HUES48 (cell line): ENCODE measurements at regions not wholly inside any gene's neighbourhood (a gene's known extent, or its start where the extent isn't known, plus 50 kb on each side); places are given as distances from the start of the nearest gene placed in this dataset.
"Not testable (repeated sequence)": the region's sequence is repeated elsewhere in the genome, so short reads cannot be mapped to it uniquely, and the experiment has no call there.

Experiments
- H3K27ac ChIP-seq: one replicate; pipeline ENCODE4 v1.7.0; 2013; ENCODE audit warnings: low read depth, low read length, inconsistent platforms
- H3K27me3 ChIP-seq: 2 replicates; pipeline ENCODE4 v1.6.1; 2013; ENCODE audit warnings: mild to moderate bottlenecking, low read length; ENCODE audit not compliant: control insufficient read depth, insufficient read depth
- H3K36me3 ChIP-seq: 2 replicates; pipeline ENCODE4 v1.6.1; 2013; ENCODE audit warnings: low read length; ENCODE audit not compliant: control insufficient read depth, insufficient read depth
- H3K4me1 ChIP-seq: 2 replicates; pipeline ENCODE4 v1.6.1; 2013; ENCODE audit warnings: mild to moderate bottlenecking, low read length; ENCODE audit not compliant: control insufficient read depth, insufficient read depth
- H3K4me3 ChIP-seq: 2 replicates; pipeline ENCODE4 v1.5.1; 2013; ENCODE audit warnings: mild to moderate bottlenecking, low read depth, low read length
- H3K9ac ChIP-seq: 2 replicates; pipeline ENCODE4 v1.6.1; 2013; ENCODE audit warnings: mild to moderate bottlenecking, low read depth, low read length, moderate library complexity
- H3K9me3 ChIP-seq: 2 replicates; pipeline ENCODE4 v1.6.1; 2013; ENCODE audit warnings: low read length; ENCODE audit not compliant: control insufficient read depth, insufficient read depth

DNA sequence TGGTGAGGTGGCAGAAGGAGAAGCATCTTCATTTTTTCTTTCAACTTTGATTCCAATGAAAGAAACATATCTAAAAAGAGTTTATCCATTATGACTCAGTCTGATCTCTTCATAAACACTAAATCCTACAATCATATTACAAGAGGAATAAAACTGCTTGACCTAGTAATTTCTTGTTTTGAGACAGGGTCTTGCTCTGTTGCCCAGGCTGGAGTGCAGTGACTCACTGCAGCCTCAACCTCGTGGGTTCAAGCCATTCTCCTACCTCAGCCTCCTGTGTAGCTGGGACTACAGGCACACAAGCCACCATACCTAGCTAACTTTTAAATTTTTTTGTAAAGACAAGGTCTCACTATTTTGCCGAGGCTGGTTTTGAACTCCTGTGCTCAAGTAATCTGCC is 147.2 kb downstream of the NDUFA12 start:
- H3K9me3 ChIP-seq, result no peaks in the 10 kb centered on the region
- H3K4me3 ChIP-seq, result no peak overlapping the region
- H3K4me1 ChIP-seq, result no peaks in the 10 kb centered on the region
- H3K27ac ChIP-seq, result no peak overlapping the region
- H3K9ac ChIP-seq, result no peak overlapping the region
- H3K36me3 ChIP-seq, result no peaks in the 10 kb centered on the region
- no peaks in the 10 kb centered on the region for H3K27me3 ChIP-seq

- Histone ChIP-seq H3K4me3 (no peak overlapping the region), H3K27ac (no peak overlapping the region), H3K27me3 (no peaks in the 10 kb centered on the region), H3K9ac (no peak overlapping the region), H3K36me3 (no peaks in the 10 kb centered on the region), H3K4me1 (no peaks in the 10 kb centered on the region), H3K9me3 (no peaks in the 10 kb centered on the region)
Measured at GRCh38 chr12:94855853-94856252, 147.6 kb downstream of the NDUFA12 start.

- Histone ChIP-seq H3K27me3 (no peaks in the 10 kb centered on the region), H3K4me3 (no peak overlapping the region), H3K27ac (no peak overlapping the region), H3K9me3 (no peaks in the 10 kb centered on the region), H3K9ac (no peak overlapping the region), H3K4me1 (no peaks in the 10 kb centered on the region), H3K36me3 (no peaks in the 10 kb centered on the region)
Measured at GRCh38 chr12:94851396-94852028, 152.0 kb downstream of the NDUFA12 start.

DNA sequence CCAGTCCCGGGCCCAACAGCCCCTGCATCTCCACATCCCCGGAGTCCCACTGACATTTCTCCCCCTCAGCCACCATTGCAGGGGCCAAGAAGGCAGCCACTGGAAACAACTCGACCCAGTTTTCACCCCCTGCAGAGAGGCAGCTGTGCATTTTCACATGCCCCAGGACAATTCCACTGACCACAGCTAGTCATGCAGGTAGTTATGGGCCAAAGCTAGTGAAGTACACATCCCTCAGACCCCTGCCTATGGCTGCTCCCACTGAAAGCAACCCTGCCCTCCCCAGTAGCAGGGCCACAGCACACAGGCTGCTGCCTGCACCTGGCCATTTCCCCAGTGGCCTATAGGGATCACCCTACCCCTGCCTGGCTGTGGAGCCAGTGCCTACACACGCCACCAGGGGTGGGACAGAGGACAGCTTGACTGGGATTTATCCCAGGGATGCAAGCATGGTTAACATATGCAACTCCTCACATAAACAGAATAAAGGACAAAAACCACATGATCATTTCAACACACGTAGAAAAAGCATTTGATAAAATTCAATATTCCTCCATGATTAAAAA is 154.0 kb downstream of the NDUFA12 start:
- no peak overlapping the region for H3K27ac ChIP-seq
- no peaks in the 10 kb centered on the region for H3K27me3 ChIP-seq
- H3K9me3 ChIP-seq, result no peaks in the 10 kb centered on the region
- H3K36me3 ChIP-seq, result no peaks in the 10 kb centered on the region
- no peak overlapping the region for H3K9ac ChIP-seq
- no peak overlapping the region for H3K4me3 ChIP-seq
- H3K4me1 ChIP-seq, result no peaks in the 10 kb centered on the region

DNA sequence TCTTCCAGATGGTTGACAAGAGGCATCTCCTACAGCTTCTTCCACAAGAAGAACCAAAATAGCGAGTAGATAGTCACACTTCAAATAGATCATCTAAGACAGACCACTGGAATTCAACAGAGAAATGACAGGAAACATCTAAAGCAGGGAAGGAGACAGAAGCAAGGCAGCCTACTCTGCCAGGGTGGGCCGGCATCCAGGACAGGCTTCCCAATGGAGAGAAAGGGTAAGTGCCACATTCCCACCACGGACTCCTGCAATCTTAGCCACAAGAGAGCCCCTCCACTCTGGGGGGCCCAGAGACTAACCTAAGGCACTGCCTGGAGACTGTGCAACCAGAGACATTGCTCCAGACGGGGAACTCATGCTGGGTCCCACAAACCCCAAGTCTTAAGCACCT is 154.5 kb downstream of the NDUFA12 start:
- no peaks in the 10 kb centered on the region for H3K9me3 ChIP-seq
- no peak overlapping the region for H3K27ac ChIP-seq
- H3K4me3 ChIP-seq, result no peak overlapping the region
- H3K4me1 ChIP-seq, result no peaks in the 10 kb centered on the region
- H3K9ac ChIP-seq, result no peak overlapping the region
- no peaks in the 10 kb centered on the region for H3K27me3 ChIP-seq
- no peaks in the 10 kb centered on the region for H3K36me3 ChIP-seq

DNA sequence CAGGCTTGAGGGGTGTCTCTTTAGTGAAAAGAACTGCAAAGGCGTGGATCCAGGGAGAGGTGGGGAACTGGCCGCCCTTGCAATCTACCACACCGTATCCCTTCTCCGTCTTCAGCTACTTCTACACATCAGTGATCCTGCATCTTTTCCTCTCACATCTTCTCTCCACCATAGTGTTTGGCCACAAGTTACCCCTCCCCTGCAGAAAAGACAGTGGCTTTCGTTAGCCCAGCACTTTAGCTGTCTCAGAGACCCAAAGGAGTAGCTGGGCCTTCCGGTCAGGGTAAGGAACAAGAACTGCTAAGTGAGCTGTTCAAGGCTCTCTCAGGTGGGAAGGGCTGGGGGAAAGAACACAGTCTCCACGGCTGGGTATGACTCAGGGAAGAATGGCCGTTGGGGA is 158.4 kb downstream of the NDUFA12 start:
- no peaks in the 10 kb centered on the region for H3K9me3 ChIP-seq
- no peaks in the 10 kb centered on the region for H3K27me3 ChIP-seq
- H3K4me1 ChIP-seq, result no peaks in the 10 kb centered on the region
- H3K27ac ChIP-seq, result no peak overlapping the region
- no peak overlapping the region for H3K9ac ChIP-seq
- H3K4me3 ChIP-seq, result no peak overlapping the region
- no peaks in the 10 kb centered on the region for H3K36me3 ChIP-seq

GRCh38 chr12:94844452-94844851 is 159.0 kb downstream of the NDUFA12 start:
- H3K9ac ChIP-seq, result no peak overlapping the region
- H3K9me3 ChIP-seq, result no peaks in the 10 kb centered on the region
- H3K4me3 ChIP-seq, result no peak overlapping the region
- no peaks in the 10 kb centered on the region for H3K4me1 ChIP-seq
- no peaks in the 10 kb centered on the region for H3K36me3 ChIP-seq
- H3K27me3 ChIP-seq, result no peaks in the 10 kb centered on the region
- H3K27ac ChIP-seq, result no peak overlapping the region

- H3K9me3 ChIP-seq, result no peaks in the 10 kb centered on the region
- no peak overlapping the region for H3K4me3 ChIP-seq
- H3K27me3 ChIP-seq, result no peaks in the 10 kb centered on the region
- no peaks in the 10 kb centered on the region for H3K36me3 ChIP-seq
- H3K9ac ChIP-seq, result no peak overlapping the region
- H3K4me1 ChIP-seq, result no peaks in the 10 kb centered on the region
- H3K27ac ChIP-seq, result no peak overlapping the region
Measured at GRCh38 chr12:94841904-94842610, 161.4 kb downstream of the NDUFA12 start.

DNA sequence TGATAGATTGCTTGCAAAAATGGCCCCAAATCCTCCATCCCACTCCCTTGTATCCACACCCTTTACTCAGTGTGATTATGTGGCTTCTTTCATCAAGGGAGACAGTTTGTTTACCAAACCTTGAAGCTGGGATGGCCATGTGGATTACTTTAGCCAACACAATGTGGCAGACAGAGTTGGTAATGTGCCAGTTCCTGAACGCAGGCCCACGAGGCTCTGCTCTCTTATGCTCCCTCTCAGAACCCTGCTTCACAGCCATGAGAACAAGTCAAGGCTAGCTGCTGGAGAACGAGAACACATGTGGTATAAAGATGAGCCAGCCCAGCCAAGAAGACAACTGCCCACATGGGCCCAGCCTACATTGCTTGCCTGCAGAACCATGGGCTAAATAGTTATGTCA is 162.3 kb downstream of the NDUFA12 start:
- Histone ChIP-seq H3K4me1 (no peaks in the 10 kb centered on the region), H3K9ac (no peak overlapping the region), H3K4me3 (no peak overlapping the region), H3K9me3 (no peaks in the 10 kb centered on the region), H3K36me3 (no peaks in the 10 kb centered on the region), H3K27me3 (no peaks in the 10 kb centered on the region), H3K27ac (no peak overlapping the region)

DNA sequence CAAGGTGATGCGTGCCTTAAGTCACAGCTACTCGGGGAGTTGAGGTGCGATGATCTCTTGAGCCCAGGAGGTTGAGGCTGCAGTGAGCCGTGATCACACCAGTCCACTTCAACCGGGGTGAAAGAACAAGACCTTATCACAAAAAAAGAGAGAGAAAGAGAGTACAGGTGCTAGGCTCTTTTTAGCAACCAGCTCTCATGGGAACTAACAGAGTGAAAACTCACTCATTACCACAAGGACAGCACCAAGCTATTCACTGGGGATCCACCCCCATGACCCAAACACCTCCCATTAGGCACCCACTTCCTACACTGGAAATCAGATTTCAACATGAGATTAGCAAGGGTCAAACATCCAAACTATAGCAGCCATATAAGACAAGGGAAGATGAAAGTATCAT is 164.2 kb downstream of the NDUFA12 start:
- Histone ChIP-seq H3K36me3 (no peaks in the 10 kb centered on the region), H3K4me3 (no peak overlapping the region), H3K27ac (no peak overlapping the region), H3K9ac (no peak overlapping the region), H3K4me1 (no peaks in the 10 kb centered on the region), H3K9me3 (no peaks in the 10 kb centered on the region), H3K27me3 (no peaks in the 10 kb centered on the region)

DNA sequence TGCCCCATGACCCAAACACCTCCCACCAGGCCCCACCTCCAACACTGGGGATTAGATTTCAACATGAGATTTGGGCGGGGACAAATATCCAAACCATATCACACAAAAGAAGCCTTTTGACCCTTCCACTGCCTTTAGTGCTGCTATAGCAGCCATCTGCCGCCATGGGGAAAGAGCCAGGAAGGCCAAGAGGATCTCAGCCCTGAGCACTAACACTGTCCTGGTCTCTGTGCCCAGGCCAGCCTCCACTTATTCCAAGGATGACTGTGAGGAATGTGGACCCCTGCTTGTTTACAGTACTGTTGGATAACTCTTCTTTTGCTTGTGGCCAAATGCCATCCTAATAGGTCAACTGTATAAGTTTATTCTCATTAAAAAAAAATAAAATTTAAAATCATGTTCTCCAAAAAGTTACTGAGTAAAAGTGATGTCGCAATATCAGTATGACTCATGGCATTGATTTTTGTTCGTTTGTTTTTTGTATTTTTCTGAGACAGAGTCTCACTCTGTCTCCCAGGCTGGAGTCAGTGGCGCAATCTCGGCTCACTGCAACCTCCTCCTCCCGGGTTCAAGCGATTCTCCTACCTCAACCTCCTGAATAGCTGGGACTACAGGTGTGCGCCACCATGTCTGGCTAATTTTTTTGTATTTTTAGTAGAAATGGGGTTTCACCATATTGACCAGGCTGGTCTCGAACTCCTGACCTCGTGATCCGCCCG is 166.4 kb downstream of the NDUFA12 start:
- not testable (repeated sequence) for H3K27ac ChIP-seq, H3K4me3 ChIP-seq, H3K27me3 ChIP-seq, H3K36me3 ChIP-seq, H3K9me3 ChIP-seq, H3K9ac ChIP-seq
- peaks cover 13% of the 10 kb centered on the region for H3K4me1 ChIP-seq
